ENCODE measurements at regions not wholly inside any gene's neighbourhood (a gene's known extent, or its start where the extent isn't known, plus 50 kb on each side); places are given as distances from the start of the nearest gene placed in this dataset.

GRCh38 chr16:6193718-6194117 lies 1096.1 kb upstream of the EEF2KMT start:
- TF ChIP-seq CTCF (IDR thresholded peaks at IDR 0.05) = no peak
- TF ChIP-seq POLR2A (IDR thresholded peaks at IDR 0.05) = no peak

Measured in vagina (tissue), 2 donors.